CD4-positive, alpha-beta T cell treated with Interleukin-17A for 4 hours (primary cell): ENCODE measurements at regions not wholly inside any gene's neighbourhood (a gene's known extent, or its start where the extent isn't known, plus 50 kb on each side); places are given as distances from the start of the nearest gene placed in this dataset.
"Not testable (repeated sequence)": the region's sequence is repeated elsewhere in the genome, so short reads cannot be mapped to it uniquely, and the experiment has no call there.

Source experiments
- DNase-seq: peaks from one replicate; pipeline ENCODE4 v3.0.0-alpha.2; 2020; ENCODE audit warnings: mixed read lengths

DNA sequence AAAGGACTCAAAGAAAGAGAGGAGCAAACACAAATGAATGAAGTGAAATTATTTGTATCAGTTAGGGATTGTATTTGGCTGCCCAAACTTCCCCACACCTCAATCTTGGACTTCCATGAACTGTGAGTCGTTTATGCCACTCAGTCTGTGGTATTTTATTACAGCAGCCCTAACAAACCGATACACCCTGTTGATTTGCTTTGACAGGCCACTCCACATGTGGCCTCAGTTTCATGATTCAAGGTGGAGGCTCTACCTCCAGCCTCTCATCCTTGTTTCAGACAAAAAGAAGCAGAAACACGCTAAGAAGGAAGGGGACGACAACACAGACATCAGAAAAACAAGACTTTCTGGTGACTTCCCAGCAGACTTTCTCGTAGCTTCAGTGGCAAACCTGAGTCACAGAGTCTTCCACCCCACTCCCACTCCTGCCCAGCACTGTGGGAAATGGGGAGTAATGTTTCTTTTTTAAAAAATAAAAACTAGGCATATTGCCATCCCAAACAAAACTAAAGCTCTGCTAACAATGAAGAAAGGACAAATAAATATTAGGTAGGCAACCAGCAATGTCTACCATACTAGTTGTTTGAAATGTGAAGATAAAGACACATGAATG lies 52.2 kb upstream of the ABCA1 start:
- DNase-seq: no peak

DNA sequence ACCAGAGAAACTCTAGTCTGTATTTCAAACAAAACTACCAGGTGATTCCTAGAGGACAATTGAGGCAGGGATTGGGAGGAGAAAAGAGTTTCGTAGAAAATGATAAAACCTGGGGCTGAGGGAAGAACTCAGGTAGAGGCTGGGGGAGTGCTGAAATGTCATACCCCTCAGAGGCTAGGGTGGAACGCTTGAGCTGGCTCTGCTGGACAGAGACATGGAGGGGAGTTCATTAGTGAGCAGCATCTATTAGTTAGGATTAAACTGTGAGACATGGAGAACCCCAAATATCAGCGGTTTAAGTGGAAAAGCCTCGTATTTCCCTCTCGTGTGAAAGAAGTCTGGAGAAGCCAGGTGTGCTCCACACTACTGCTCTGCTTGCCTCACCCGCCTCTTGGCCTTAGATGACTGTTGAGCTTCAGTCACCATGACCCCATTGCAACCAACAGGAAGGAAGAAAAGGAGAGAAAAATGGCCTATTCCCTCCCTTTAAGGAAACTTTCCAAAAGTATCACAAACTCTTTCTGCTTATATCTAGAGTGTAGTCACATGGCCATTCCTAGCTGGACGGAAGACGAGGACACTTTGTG lies 53.7 kb upstream of the ABCA1 start:
- DNase-seq: no peak

DNA sequence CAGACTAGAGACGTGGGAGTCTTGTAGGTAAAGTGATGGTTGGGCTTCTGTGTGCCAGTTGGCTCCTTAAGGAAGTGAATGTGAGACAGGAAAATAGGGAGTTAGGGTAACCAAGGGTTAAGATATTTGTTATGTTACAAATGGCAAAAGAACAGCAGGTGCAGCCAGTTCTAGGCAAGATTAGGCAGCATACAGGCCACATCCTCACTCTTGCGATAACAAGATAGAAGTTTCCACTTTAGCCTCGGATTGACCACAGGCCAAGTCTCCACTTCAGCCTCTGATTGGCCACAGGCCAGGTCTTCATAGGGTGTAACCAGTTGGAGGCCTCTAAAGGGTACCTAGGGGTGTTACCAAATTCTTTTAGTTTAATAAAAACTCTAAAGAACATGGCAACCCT lies 54.6 kb upstream of the ABCA1 start:
- no peak for DNase-seq

DNA sequence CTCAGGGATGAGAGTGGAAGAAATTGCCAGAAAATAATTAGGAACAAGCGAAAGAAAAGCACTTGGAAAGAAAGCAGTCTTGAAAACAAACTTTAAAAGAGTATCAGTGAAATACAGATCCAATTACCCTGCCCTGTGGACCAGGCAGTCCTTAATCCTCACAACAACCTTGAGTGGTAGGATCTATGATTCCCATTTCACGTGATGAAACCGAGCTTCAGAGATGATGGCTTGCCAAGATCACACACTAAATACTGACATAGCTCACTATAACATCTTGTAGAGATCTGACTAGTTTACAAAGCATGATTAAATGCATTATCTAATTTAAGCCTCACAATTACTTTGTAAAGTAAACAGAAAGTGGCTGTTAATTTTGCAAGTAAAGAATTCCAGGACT lies 55.5 kb upstream of the ABCA1 start:
- no peak for DNase-seq

DNA sequence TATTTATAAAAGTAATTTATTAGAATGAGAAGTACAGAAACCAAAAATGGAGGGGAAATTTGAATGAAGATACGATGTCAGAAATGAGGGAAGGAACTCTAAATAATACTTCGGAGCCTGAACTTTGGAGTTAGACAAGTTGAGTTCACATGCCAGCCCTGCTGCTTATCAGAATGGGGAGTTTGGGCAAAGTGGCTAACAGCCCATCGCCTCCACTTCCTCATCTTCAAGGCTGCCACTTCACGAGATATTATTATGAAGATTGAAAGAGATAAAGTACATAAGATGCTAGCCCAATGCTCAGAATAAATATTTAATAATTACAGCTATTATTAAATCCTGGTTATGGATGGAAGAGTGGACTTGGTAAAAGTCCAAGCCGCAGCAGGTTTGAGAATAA lies 56.2 kb upstream of the ABCA1 start:
- no peak for DNase-seq

DNA sequence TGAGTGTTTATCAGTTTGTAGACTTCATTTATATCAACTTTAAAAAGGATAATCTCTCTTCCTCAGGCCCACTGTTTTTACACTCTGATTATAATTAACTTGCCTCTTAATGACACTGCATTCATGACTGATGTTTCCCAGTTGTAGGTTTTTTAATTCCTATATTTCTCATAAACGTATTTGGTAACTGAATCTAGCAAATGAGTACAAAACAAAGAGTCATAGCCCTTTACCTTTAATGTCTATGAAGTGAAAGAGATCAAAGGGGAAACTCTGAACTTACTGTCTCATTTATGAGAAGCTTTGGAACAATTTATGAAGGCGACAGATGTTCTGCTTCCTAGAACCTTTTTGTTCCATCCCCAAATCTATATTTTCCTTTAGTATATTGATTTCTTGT lies 56.6 kb upstream of the ABCA1 start:
- no peak for DNase-seq

DNA sequence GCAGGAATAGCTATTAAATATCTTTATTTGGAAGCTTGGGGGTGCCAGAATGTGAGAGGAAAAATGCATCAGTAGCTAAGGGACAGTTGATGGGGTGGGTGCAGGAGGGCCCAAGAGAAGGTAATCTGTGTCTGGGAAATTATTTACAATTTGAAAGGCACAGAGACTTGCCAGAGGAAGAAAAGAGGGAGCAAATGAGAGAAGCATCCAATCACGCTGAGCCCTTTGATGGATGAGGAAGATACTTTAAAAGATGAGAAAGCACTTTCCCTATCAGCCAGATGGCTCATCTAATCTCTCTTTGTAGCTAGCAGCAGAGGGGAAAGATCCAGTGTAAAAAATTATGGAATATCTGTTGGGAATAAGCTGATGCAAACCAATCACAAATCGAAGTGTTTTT lies 57.0 kb upstream of the ABCA1 start:
- DNase-seq: no peak

DNA sequence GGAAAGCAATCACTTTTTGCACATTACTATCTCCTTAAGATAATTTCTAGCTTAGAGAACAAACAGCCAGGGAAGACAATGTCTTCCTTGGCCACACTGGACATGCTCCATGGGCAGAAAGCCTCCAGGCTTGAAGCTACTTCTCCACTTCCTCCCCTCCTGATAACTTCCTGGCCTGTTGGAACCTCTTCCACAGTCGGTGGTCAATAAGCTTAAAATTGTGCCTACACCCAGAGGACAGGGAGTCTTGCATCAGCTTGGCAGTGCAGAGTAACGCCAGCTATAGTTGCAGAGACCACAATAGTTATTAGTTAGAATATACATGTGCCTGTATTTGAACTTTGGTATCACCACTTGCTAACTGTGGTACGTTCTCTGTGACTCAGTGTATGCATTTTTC lies 58.1 kb upstream of the ABCA1 start:
- DNase-seq: no peak

DNA sequence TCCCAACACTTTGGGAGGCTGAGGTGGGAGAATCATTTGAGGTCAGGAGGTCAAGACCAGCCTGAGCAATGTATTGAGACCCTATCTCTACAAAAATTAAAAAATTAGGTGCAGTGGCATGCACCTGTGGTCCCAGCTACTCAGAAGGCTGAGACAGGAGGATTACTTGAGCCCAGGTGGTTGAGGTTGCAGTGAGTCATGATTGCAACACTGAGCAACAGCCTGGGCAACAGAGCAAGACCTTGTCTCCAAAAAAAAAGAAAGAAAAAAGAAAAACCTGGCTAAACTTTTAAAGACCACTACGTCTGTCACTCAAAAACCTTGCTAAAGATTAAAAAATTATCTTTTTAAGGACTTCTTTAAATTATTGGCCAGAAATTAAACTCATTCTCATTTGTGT lies 59.8 kb upstream of the ABCA1 start:
- no peak for DNase-seq

DNA sequence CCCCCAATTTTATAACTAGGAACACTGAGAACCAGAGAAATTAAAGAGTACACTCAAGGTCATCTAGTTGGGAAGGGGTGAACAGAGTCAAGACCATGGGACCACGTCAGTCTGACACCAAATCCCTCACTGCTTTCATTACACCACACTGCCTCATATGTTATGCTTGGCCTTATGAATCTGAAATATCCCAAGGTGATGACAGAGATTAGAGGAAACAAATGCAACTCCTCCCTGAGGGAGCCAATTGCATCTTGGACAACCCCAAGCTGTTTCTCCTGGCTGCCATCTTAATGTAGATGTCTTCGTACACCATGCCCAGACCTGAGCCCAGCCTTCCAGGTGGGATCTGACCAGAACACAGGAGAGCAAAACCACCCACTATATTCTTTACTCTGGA lies 60.6 kb upstream of the ABCA1 start:
- no peak for DNase-seq

DNA sequence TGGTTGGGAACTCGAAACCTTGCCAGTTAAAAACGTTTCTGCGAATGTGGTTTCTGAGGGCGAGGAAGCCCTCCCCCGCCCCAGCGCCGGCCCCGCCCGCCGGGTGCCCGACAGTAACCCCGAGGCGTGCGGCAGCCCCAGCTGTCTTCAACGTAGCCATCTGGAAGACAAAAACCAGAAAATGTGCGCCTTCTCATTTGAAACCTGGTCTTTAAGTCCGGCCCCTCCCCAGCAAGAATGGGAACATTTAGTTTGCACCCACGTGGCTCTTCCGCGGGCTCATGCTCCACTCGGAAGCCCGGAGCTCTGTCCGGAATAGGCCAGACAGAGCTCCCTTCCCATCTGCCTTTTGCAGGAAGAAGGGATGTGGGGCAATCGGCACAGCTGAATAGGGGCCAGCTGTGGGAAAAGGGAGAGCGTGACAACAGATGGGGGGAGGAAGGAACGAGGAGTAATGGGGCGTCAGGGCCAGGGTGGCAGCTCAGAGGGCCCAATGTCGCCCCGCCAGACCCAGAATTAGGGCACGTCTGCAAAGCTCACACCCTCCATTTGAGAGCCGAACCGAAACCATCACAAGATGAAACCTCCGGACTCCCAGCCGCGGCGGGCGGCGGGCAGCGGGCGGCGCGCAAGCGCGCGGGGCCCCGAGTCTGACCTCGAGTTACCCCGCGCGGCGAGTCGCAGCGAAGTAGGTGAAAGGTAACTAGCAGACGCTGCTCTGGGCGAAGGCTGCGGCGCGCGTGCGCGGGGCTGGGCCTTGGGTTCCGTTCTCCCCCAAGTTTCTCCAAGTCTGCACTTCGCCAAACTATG lies 63.4 kb upstream of the ABCA1 start:
- DNase-seq: peak; percentile 83

DNA sequence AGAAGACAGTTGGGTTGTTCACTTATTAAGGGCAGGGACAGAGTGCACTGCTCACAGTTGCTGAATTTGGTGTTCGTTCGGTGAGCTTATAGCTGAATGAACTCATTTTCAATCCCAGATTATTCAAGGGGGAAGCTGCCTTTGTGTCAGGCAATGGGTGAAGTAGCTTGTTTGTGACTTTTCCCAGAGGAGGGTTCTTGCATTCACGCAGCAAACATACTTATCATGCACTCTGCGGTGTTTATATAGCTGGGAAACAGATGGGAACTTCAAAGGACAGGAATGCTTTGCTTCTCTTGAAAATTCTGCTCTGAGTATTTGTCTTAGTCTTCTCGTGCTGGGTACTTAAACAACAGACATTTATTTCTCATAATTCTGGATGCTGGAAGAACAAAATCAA lies 64.7 kb upstream of the ABCA1 start:
- no peak for DNase-seq

DNA sequence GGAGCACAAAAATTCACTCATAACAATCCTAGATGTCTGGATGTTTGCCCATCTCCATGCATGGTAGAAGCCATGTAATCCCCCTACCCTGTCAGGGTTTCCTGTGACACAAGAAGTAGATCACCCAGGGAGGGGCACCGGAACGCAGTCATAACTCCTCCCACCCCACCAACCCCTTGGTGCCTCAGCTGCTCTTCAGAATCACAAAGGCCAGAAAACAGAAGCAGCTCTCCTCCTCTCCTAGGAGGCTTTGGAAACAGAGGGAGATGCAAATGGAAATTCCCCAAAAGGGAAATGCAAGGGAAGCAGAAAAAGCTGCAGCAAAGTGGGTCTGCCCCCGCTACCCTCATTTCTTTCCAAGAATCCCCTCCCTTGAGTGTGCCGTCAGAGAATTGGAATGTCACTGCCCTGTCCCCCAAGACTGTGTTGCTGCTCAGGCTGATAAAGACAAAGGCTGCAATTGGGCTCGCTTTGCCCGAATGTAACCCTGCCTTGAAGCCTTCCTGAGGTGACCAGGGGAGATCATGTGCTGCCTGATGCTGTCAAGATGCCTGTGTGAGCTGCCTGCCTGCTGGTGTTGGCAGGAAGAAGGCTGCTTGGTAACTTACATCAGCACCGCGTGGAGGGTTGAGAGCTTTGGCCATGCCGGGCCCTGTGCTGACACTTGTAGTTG lies 65.5 kb upstream of the ABCA1 start:
- no peak for DNase-seq

DNA sequence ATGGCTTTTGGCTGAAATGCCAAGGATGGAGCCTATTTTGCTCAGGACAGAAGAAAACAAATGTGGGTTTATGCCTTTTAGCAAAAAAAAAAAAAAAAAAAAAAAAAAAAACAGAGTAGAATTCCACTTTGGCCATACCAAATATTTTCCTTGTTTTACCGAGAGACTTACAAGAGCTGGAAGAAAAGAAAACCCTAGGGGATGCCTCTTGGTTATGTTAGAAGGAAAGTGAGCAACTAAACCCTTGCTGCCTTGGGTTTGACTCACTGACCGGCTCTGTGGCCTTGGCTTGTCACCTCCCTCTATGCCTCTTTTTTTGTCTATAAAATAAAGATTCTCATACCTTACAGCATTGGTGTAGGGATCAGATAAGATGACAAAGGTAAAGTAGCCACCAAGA lies 69.6 kb upstream of the ABCA1 start:
- DNase-seq: no peak

DNA sequence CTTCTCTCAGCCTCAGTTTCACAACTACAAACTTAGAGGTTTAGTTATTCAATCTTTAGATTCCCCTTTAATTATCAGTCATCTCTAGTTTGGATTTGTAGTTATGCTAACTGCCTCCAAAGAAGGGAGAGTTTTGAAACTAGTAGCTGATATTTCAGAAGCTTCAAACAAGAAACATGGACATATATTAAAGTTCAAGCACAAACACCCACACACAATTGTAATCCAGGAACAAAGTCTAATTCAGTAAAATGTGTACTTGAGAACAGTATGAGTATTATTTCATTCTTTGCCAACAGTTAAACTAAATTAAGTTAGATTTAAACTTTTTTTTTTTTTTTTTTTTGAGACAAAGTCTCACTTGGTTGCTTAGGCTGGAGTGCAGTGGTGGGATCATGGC lies 71.2 kb upstream of the ABCA1 start:
- DNase-seq: no peak

DNA sequence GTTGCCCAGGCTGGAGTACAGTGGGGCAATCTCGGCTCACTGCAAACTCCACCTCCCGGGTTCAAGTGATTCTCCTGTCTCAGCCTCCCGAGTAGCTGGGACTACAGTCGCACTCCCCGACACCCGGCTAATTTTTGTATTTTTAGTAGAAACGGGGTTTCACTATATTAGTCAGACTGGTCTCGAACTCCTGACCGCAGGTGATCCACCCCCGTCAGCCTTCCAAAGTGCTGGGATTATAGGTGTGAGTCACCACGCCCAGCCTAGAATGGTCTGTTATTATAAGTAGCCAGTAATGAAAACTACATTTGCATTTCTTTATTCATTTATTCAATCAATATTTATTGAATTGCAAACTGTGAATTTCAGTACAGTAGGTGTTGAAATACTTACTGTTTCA lies 72.6 kb upstream of the ABCA1 start:
- not testable (repeated sequence) for DNase-seq

DNA sequence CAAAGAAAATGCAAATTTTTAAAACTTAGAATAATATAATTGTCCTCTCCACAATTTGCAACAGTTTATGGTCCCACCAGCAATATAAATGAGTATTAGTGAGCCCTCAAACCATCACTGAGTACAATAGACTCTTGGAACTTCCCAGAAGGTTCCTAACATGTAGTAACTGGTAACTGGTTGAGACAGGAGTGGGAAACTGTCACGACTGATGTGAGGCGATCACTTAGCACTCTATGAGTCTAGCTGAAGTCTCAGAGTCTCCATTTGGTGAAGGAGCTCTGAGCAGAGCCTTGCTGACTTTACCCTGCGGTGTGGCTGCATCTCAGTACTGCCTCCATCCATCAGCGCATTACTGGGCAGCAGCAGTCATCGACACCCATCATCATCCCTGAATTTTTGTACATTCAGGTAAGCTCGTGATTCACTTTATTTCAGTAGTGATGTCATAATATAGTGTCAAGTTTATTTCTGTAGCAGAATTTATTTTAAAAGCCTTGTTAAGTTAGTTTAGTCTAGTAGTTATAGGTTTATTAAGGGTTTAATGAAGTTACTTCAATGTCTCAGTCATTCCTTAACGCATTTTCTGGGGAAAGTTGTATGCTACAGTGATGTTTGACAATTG lies 76.6 kb upstream of the ABCA1 start:
- no peak for DNase-seq

DNA sequence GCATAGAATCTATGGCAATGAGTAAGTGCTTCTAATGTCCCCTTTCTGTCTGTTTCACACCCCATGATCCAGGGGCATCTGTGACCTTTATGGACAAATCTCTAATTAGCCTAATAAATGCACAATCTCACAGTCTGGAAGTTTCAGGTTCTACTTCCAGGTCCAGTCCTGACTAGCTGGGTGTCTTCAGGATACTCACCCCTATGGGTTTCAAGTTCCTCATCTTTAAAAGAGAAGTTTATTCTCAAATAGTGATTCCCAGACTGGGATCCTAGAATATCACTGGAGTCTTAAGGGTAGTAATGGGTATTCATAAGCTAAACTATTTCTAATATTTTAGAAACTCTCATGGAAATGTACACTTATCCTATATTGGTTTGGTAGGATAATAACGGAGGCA lies 77.2 kb upstream of the ABCA1 start:
- DNase-seq: no peak

DNA sequence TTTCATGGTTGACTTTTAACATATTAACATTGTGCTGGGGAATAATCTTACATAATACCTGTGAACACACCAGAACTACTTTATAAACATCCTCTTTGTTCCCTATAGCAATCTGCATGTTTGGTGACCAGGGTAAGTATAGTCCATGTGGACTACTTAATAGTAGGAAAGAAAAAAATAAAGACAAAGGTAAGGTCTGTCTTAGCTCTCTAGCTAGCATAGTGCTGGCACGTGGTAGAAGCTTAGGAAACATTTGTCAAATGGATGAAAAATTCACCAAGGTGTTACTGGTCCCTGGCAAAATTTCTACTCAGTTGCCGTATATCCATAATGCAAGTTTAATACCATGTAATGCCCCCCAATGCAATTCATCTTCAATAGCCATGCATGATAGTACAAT lies 78.6 kb upstream of the ABCA1 start:
- DNase-seq: no peak

DNA sequence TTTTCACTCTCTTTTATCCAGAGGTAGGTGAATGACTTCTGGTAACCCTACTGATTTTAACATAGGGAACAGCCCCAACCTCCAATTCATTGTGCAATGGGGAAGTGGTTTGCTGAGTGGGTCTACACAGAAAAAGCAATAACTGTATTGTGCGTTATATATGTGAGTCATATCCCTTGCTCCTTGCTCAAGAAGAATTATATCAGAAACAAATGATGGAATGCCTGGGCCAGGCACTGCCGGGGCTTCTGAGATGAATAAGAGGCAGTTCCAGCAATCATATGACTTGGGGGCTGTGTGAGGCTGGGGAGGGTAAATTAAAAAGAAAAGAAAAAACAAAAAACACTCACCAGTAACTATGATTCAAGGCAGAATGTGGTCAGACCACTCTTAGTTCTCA lies 79.2 kb upstream of the ABCA1 start:
- no peak for DNase-seq

DNA sequence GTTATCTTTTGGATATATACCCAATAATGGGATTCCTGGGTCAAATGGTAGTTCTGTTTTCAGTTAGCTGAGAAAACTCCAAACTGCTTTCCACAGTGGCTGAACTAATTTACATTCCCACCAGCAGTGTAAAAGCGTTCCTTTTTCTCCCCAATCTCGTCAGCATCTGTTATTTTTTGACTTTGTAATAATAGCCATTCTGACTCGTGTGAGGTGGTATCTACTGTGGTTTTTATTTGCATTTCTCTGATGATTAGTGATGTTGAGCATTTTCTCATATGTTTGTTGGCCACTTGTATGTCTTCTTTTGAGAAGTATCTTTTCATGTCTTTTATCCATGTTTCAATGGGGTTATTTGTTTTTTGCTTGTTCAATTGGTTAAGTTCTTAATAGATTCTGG lies 82.1 kb upstream of the ABCA1 start:
- not testable (repeated sequence) for DNase-seq

DNA sequence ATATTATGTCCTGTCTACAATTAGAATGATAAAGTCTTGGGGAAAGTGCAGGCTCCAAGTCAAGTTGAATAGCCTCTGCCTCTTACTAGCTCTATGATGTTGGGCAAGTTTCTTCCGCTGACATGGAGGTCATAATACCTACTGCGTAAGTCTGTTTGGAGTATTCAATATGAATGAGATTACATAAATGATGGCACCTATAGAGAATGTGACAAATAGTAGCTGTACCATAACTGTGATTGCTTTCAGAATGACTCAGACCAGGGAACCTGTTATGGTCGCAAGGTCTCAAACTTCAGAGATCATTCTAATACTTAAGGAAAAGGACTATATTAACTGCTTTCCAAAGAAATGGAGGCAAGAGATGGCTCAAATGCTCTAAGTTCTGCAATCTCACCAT lies 94.0 kb upstream of the ABCA1 start:
- DNase-seq: no peak

DNA sequence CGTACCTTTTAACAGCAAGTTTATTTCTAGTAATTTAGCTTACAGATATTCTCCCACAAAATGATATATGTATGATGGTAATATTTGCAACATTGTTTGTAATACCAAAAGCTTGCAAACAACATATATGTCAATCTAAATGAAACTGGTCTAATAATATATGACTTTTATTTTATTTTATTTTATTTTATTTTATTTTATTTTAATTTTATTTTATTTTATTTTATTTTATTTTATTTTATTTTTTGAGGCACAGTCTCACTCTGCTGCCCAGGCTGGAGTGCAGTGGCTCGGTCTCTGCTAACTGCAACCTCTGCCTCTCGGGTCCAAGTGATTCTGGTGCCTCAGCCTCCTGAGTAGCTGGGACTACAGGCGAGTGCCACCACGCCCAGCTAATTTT lies 94.6 kb upstream of the ABCA1 start:
- not testable (repeated sequence) for DNase-seq

DNA sequence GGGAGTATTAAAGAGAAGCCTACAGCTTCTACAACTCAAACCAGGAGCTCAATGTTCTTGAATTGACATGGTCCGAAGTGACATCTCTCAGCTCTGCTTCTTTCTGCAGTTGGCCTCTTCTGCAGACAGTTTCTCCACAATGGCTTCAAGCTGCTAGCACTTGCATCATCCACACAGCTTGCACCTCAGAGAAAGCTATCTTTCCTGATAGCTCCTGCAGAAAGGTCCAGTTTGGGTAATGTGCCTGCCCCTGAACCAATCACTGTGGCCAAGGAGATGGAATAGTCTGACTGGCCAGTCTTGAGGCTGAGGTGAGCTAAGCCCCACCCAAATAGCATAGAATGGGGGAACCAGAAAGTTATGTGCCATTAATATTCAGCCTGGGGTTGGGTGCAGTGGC lies 95.8 kb upstream of the ABCA1 start:
- DNase-seq: no peak
